Caco-2 (cell line): ENCODE measurements at regions not wholly inside any gene's neighbourhood (a gene's known extent, or its start where the extent isn't known, plus 50 kb on each side); places are given as distances from the start of the nearest gene placed in this dataset.

ENCODE experiments used
- BruUV-seq: library from RNA; stranded (reverse); fragments of 400-500 nt; replicated peaks from 2 replicates; lab custom pipeline; 2021; lab: Mats Ljungman, UMichigan
- CTCF ChIA-PET: fragments of 300-600 bp; sonication (Branson Sonifier 250); formaldehyde crosslinking; loops from one replicate; lab custom pipeline; 2022; ENCODE audit warnings: antibody characterized with exemption; lab: Charles Lee
- POLR2A ChIA-PET: fragments of 300-600 bp; sonication (Branson Sonifier 250); formaldehyde crosslinking; loops from one replicate; lab custom pipeline; 2022; ENCODE audit warnings: antibody characterized with exemption; lab: Charles Lee
- DNase-seq, 2 experiments: peaks; one replicate each; pipeline versions ENCODE4 v3.0.0 to v3.0.0-alpha.2; 2020 to 2022
- H3K27me3 ChIP-seq: replicated peaks from 2 replicates; pipeline ENCODE4 v1.6.0; 2011; ENCODE audit warnings: low read length; ENCODE audit not compliant: control insufficient read depth, insufficient read depth
- H3K36me3 ChIP-seq: 2 replicates; pipeline ENCODE4 v1.5.1; 2011; ENCODE audit warnings: low read length; ENCODE audit not compliant: control insufficient read depth, insufficient read depth
- H3K4me1 ChIP-seq: fragments of 250-450 bp; sonication (Bioruptor Pico); 2 replicates; pipeline ENCODE4 v1.5.1; 2020; ENCODE audit warnings: mild to moderate bottlenecking
- H3K4me3 ChIP-seq: 2 replicates; pipeline ENCODE4 v1.5.1; 2011; ENCODE audit warnings: low read depth, mild to moderate bottlenecking, control low read depth, low read length
- H3K9me3 ChIP-seq: fragments of 250-450 bp; sonication (Bioruptor Pico); 2 replicates; pipeline ENCODE4 v1.5.1; 2020; ENCODE audit warnings: mild to moderate bottlenecking, moderate library complexity
- H3K27ac Mint-ChIP-seq: one replicate; pipeline ENCODE4 v1.8.0; 2022; ENCODE audit warnings: mixed read lengths; ENCODE audit not compliant: unreplicated experiment
- H3K27me3 Mint-ChIP-seq: one replicate; pipeline ENCODE4 v1.8.0; 2022; ENCODE audit warnings: mixed read lengths; ENCODE audit not compliant: insufficient read depth, unreplicated experiment
- H3K36me3 Mint-ChIP-seq: one replicate; pipeline ENCODE4 v1.8.0; 2022; ENCODE audit warnings: mild to moderate bottlenecking, mixed read lengths; ENCODE audit not compliant: insufficient read depth, unreplicated experiment
- H3K4me1 Mint-ChIP-seq: one replicate; pipeline ENCODE4 v1.8.0; 2022; ENCODE audit warnings: low read depth, mixed read lengths; ENCODE audit not compliant: unreplicated experiment
- H3K4me3 Mint-ChIP-seq: one replicate; pipeline ENCODE4 v1.8.0; 2022; ENCODE audit warnings: mild to moderate bottlenecking, moderate library complexity, mixed read lengths; ENCODE audit not compliant: unreplicated experiment
- H3K9me3 Mint-ChIP-seq: one replicate; pipeline ENCODE4 v1.8.0; 2022; ENCODE audit warnings: mixed read lengths; ENCODE audit not compliant: unreplicated experiment
- intact Hi-C: fragments of 100-400 bp; cut with micrococcal nuclease; formaldehyde crosslinking; loops from one replicate; pipeline ENCODE4 v1.10.0; 2022; ENCODE audit not compliant: unreplicated experiment
- TF ChIP-seq, protein P1 (sequence below), 2 experiments: fragments of 200-600 bp in 1 of 2; IDR thresholded peaks; 1 replicate in 1 of 2; 2 replicates in 1 of 2; pipeline versions ENCODE4 v1.5.1 to v1.8.0; 2011 to 2022; ENCODE audit warnings: antibody characterized with exemption in 1 of 2, control low read depth in 1 of 2, inconsistent platforms in 1 of 2, low read depth in 1 of 2, low read length in 1 of 2, mild to moderate bottlenecking in 1 of 2, moderate library complexity in 1 of 2; ENCODE audit not compliant: insufficient read depth in 1 of 2, severe bottlenecking in 1 of 2, unreplicated experiment in 1 of 2

DNA sequence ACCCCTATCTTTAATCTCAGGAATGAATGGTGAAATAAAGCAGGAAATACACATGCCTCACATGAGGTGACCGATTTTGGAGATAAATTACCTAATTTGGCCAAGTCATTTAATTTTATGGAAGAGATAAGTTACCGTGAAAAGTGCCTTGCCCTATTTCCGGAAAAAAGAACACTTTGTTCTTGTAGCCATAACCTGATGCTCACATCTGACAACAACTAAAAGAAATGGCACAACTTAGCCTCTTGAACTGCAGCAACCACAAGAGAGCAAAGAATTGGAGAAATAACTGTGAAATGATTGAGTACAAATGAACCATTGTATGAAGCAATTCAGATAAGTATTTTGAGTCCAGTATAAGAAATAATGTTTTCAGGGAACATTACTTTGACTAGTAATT lies 628.1 kb upstream of the TYRP1 start:
- H3K4me3 ChIP-seq: no peak overlapping the region
- H3K27me3 ChIP-seq: no peaks in the 10 kb centered on the region
- H3K4me3 Mint-ChIP-seq: no peak overlapping the region
- H3K4me1 Mint-ChIP-seq: no peaks in the 10 kb centered on the region
- H3K27me3 Mint-ChIP-seq: no peaks in the 10 kb centered on the region
- CTCF ChIA-PET: no interaction called here
- no peak for DNase-seq
- H3K27ac Mint-ChIP-seq: no peak overlapping the region
- BruUV-seq: no TSS peak
- H3K9me3 ChIP-seq: no peaks in the 10 kb centered on the region
- no peaks in the 10 kb centered on the region for H3K36me3 ChIP-seq
- no peaks in the 10 kb centered on the region for H3K4me1 ChIP-seq
- POLR2A ChIA-PET: no interaction called here
- H3K36me3 Mint-ChIP-seq: no peaks in the 10 kb centered on the region
- no peaks in the 10 kb centered on the region for H3K9me3 Mint-ChIP-seq
- TF ChIP-seq, protein P1, sequence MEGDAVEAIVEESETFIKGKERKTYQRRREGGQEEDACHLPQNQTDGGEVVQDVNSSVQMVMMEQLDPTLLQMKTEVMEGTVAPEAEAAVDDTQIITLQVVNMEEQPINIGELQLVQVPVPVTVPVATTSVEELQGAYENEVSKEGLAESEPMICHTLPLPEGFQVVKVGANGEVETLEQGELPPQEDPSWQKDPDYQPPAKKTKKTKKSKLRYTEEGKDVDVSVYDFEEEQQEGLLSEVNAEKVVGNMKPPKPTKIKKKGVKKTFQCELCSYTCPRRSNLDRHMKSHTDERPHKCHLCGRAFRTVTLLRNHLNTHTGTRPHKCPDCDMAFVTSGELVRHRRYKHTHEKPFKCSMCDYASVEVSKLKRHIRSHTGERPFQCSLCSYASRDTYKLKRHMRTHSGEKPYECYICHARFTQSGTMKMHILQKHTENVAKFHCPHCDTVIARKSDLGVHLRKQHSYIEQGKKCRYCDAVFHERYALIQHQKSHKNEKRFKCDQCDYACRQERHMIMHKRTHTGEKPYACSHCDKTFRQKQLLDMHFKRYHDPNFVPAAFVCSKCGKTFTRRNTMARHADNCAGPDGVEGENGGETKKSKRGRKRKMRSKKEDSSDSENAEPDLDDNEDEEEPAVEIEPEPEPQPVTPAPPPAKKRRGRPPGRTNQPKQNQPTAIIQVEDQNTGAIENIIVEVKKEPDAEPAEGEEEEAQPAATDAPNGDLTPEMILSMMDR (IDR thresholded peaks at IDR 0.05; ENCODE audit: insufficient read depth in 1 of 2, low read depth in 1 of 2, low read length in 1 of 2, severe bottlenecking in 1 of 2, unreplicated experiment in 1 of 2): no peak
- intact Hi-C loops: no loop called here

DNA sequence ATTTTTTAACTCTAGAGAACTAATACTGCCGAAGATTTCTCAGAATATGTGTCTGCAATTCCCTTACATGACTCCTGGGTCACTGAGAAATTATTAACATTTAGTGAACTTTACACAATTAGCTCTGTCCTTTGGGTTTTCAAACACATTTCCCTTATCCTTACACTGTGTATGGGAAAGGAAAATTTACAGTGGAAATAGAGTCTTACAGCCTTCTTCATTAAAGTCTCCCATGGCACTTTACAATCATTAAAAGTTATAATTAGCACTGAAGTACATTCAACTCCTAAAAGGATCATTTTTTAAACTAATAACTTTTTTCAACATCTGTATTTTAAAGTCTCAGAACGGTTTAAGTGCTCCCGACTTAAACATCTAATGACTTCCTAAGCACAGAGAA lies 627.5 kb upstream of the TYRP1 start:
- H3K9me3 Mint-ChIP-seq: no peaks in the 10 kb centered on the region
- POLR2A ChIA-PET: no interaction called here
- no TSS peak for BruUV-seq
- H3K27me3 ChIP-seq: no peaks in the 10 kb centered on the region
- no peak overlapping the region for H3K27ac Mint-ChIP-seq
- TF ChIP-seq, protein P1 (IDR thresholded peaks at IDR 0.05; ENCODE audit: insufficient read depth in 1 of 2, low read depth in 1 of 2, low read length in 1 of 2, severe bottlenecking in 1 of 2, unreplicated experiment in 1 of 2): no peak
- H3K36me3 ChIP-seq: no peaks in the 10 kb centered on the region
- no peak for DNase-seq
- no peaks in the 10 kb centered on the region for H3K4me1 ChIP-seq
- H3K4me3 Mint-ChIP-seq: no peak overlapping the region
- CTCF ChIA-PET: no interaction called here
- no peaks in the 10 kb centered on the region for H3K9me3 ChIP-seq
- H3K36me3 Mint-ChIP-seq: no peaks in the 10 kb centered on the region
- intact Hi-C loops: no loop called here
- no peaks in the 10 kb centered on the region for H3K4me1 Mint-ChIP-seq
- H3K27me3 Mint-ChIP-seq: no peaks in the 10 kb centered on the region
- no peak overlapping the region for H3K4me3 ChIP-seq

DNA sequence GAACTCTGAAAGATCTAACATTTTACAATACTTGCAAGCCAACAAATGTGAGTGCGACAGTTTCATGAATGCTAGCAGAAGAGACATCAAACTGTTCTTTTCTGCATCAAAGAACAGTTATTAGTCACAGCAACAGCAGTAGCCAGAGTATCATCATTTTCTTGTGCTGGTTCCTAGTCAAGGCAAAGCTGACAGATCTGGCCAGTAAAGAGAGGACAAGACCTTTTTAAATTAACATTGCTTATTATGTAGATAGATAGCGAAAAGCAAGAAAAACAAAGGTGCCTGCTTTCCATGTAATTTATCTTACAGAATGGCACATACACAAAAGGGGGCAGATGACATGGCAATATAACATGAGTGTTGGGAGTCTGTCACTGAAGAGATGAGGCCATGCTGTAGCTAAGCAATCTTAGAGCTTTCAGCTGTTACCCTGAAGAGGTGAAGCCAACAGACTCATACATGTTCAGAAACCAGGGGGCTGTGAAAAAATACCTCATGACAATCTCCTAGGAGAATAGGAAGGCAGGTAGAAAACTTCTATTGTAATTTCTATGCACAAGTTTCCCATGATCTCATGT lies 626.6 kb upstream of the TYRP1 start:
- ChIA-PET CTCF (no interaction called here), POLR2A (no interaction called here)
- no TSS peak for BruUV-seq
- Mint-ChIP-seq H3K4me1 (no peaks in the 10 kb centered on the region), H3K27me3 (no peaks in the 10 kb centered on the region), H3K27ac (no peak overlapping the region), H3K4me3 (no peak overlapping the region), H3K9me3 (no peaks in the 10 kb centered on the region), H3K36me3 (no peaks in the 10 kb centered on the region)
- Histone ChIP-seq H3K27me3 (no peaks in the 10 kb centered on the region), H3K4me1 (no peaks in the 10 kb centered on the region), H3K4me3 (no peak overlapping the region), H3K9me3 (no peaks in the 10 kb centered on the region), H3K36me3 (no peaks in the 10 kb centered on the region)
- no peak for DNase-seq
- TF ChIP-seq, protein P1 (IDR thresholded peaks at IDR 0.05; ENCODE audit: insufficient read depth in 1 of 2, low read depth in 1 of 2, low read length in 1 of 2, severe bottlenecking in 1 of 2, unreplicated experiment in 1 of 2): no peak
- intact Hi-C loops: no loop called here
